OCI-LY7 (cell line): ENCODE measurements at regions not wholly inside any gene's neighbourhood (a gene's known extent, or its start where the extent isn't known, plus 50 kb on each side); places are given as distances from the start of the nearest gene placed in this dataset.

ENCODE experiments used
- EZH2phosphoT487 ChIP-seq: fragments of 200-600 bp; sonication (generic); IDR thresholded peaks from 2 replicates; pipeline ENCODE4 v1.6.1; 2018; ENCODE audit warnings: low read depth, borderline replicate concordance, mild to moderate bottlenecking, mixed run types, antibody characterized with exemption, low read length, moderate library complexity, mixed read lengths
- TF ChIP-seq, protein P1 (sequence below): fragments of 200-600 bp; sonication (generic); conservative IDR thresholded peaks from 2 replicates; pipeline ENCODE4 v1.5.1; 2014; ENCODE audit warnings: mild to moderate bottlenecking, antibody characterized with exemption, low read length, moderate library complexity, mixed read lengths

DNA sequence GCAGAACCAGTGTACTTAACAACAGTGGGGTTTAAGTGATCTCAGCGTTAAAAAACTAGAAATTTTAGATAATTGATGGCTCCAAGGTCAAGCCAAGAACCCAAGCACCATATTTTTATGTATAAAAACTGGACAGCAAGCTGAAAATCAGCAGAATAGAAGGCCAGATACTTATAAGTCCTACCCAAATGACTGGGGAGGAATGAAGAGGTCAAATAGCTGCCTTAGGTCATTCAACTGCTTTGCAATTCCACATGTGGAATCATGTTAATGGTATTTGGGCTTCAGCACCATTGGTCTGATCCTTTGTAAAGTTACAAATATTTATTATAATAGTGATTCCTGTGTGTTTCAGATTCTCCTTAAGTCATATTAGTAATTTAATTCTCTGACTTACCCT, 108.4 kb downstream of the FAT3 start:
- TF ChIP-seq, protein P1, sequence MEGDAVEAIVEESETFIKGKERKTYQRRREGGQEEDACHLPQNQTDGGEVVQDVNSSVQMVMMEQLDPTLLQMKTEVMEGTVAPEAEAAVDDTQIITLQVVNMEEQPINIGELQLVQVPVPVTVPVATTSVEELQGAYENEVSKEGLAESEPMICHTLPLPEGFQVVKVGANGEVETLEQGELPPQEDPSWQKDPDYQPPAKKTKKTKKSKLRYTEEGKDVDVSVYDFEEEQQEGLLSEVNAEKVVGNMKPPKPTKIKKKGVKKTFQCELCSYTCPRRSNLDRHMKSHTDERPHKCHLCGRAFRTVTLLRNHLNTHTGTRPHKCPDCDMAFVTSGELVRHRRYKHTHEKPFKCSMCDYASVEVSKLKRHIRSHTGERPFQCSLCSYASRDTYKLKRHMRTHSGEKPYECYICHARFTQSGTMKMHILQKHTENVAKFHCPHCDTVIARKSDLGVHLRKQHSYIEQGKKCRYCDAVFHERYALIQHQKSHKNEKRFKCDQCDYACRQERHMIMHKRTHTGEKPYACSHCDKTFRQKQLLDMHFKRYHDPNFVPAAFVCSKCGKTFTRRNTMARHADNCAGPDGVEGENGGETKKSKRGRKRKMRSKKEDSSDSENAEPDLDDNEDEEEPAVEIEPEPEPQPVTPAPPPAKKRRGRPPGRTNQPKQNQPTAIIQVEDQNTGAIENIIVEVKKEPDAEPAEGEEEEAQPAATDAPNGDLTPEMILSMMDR = no peak
- TF ChIP-seq EZH2phosphoT487 = no peak
